ENCODE measurements at regions not wholly inside any gene's neighbourhood (a gene's known extent, or its start where the extent isn't known, plus 50 kb on each side); places are given as distances from the start of the nearest gene placed in this dataset.

DNA sequence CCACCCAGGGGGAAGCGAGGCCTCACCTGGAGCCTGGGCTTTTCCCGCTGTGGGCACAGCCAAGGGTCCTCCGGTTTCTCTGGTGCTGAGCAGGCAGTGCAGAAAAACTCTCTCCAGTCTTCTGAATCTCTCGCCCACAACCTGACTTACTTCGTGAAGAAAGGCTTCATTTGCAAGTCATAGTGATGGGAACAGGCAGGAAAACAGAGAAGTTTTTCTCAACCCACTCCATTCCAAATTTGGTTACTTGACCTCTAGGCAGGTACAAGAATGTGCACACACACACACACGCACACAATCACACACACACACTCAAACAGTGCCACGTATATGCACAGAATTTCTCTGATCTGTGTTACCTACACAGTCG is 524.5 kb downstream of the CD83 start:
- no peak for TF ChIP-seq CTCF (IDR thresholded peaks at IDR 0.05; ENCODE audit: low read depth, low read length)
- H3K4me3 ChIP-seq (ENCODE audit: low read depth, low read length): no peak overlapping the region

GRCh38 chr6:14642842-14643241 is 525.3 kb downstream of the CD83 start:
- no peak for TF ChIP-seq CTCF (IDR thresholded peaks at IDR 0.05; ENCODE audit: low read depth, low read length)
- no peak overlapping the region for H3K4me3 ChIP-seq (ENCODE audit: low read depth, low read length)

GRCh38 chr6:14644381-14644780 is 526.8 kb downstream of the CD83 start:
- H3K4me3 ChIP-seq (ENCODE audit: low read depth, low read length): no peak overlapping the region
- no peak for TF ChIP-seq CTCF (IDR thresholded peaks at IDR 0.05; ENCODE audit: low read depth, low read length)

- H3K4me3 ChIP-seq (ENCODE audit: low read depth, low read length): no peak overlapping the region
- TF ChIP-seq CTCF (IDR thresholded peaks at IDR 0.05; ENCODE audit: low read depth, low read length): no peak
Observed at GRCh38 chr6:14645221-14645620, 527.6 kb downstream of the CD83 start.

- no peak overlapping the region for H3K4me3 ChIP-seq (ENCODE audit: low read depth, low read length)
- no peak for TF ChIP-seq CTCF (IDR thresholded peaks at IDR 0.05; ENCODE audit: low read depth, low read length)
Observed at GRCh38 chr6:14645841-14646240, 528.3 kb downstream of the CD83 start.

- no peak overlapping the region for H3K4me3 ChIP-seq (ENCODE audit: low read depth, low read length)
- TF ChIP-seq CTCF (IDR thresholded peaks at IDR 0.05; ENCODE audit: low read depth, low read length): no peak
Observed at GRCh38 chr6:14646371-14646770, 528.8 kb downstream of the CD83 start.

- TF ChIP-seq CTCF (IDR thresholded peaks at IDR 0.05; ENCODE audit: low read depth, low read length): no peak
- no peak overlapping the region for H3K4me3 ChIP-seq (ENCODE audit: low read depth, low read length)
Observed at GRCh38 chr6:14647357-14647756, 529.8 kb downstream of the CD83 start.

Measured in WI38 (cell line).